HEK293T (cell line): ENCODE measurements at regions not wholly inside any gene's neighbourhood (a gene's known extent, or its start where the extent isn't known, plus 50 kb on each side); places are given as distances from the start of the nearest gene placed in this dataset.

Experiments
- CTCF ChIA-PET: fragments of 350-600 bp; formaldehyde crosslinking; extraction: SDS; loops from one replicate; lab custom pipeline; 2021; ENCODE audit warnings: antibody characterized with exemption, inconsistent platforms; lab: Yijun Ruan, JAX
- POLR2A ChIA-PET: fragments of 350-600 bp; formaldehyde crosslinking; extraction: SDS; loops from one replicate; lab custom pipeline; 2020; ENCODE audit warnings: antibody characterized with exemption, inconsistent platforms; lab: Yijun Ruan, JAX
- DNase-seq: peaks from one replicate; pipeline ENCODE4 v3.0.0; 2012; ENCODE audit warnings: mixed read lengths; ENCODE audit errors: extremely low spot score
- ARNT ChIP-seq: fragments of 450-650 bp; IDR thresholded peaks from 2 replicates; pipeline ENCODE4 v1.6.1; 2017; ENCODE audit warnings: mild to moderate bottlenecking
- BHLHE40 ChIP-seq: fragments of 450-650 bp; IDR thresholded peaks from 2 replicates; pipeline ENCODE4 v1.6.1; 2016; ENCODE audit warnings: mild to moderate bottlenecking, moderate library complexity, borderline replicate concordance
- CTBP1 ChIP-seq: fragments of 450-650 bp; IDR thresholded peaks from 2 replicates; pipeline ENCODE4 v1.6.1; 2016; ENCODE audit warnings: borderline replicate concordance
- ELF4 ChIP-seq: fragments of 450-650 bp; IDR thresholded peaks from 2 replicates; pipeline ENCODE4 v1.6.1; 2017; ENCODE audit warnings: antibody characterized with exemption
- FOXA1 ChIP-seq: fragments of 450-650 bp; IDR thresholded peaks from 2 replicates; pipeline ENCODE4 v1.6.1; 2016; ENCODE audit warnings: mild to moderate bottlenecking
- FOXK2 ChIP-seq: fragments of 450-650 bp; IDR thresholded peaks from 2 replicates; pipeline ENCODE4 v1.6.1; 2016; ENCODE audit warnings: mild to moderate bottlenecking
- FOXM1 ChIP-seq: fragments of 450-650 bp; IDR thresholded peaks from 2 replicates; pipeline ENCODE4 v1.6.1; 2017; ENCODE audit warnings: mild to moderate bottlenecking, borderline replicate concordance
- HDGF ChIP-seq: fragments of 450-650 bp; IDR thresholded peaks from 2 replicates; pipeline ENCODE4 v1.6.1; 2017; ENCODE audit warnings: antibody characterized with exemption, borderline replicate concordance
- L3MBTL2 ChIP-seq: fragments of 450-650 bp; conservative IDR thresholded peaks from 2 replicates; pipeline ENCODE4 v1.6.1; 2016; ENCODE audit warnings: mild to moderate bottlenecking
- LEF1 ChIP-seq: fragments of 450-650 bp; IDR thresholded peaks from 2 replicates; pipeline ENCODE4 v1.6.1; 2017; ENCODE audit warnings: mild to moderate bottlenecking, borderline replicate concordance
- NFRKB ChIP-seq: fragments of 450-650 bp; IDR thresholded peaks from 2 replicates; pipeline ENCODE4 v1.6.1; 2016; ENCODE audit warnings: mild to moderate bottlenecking, moderate library complexity
- SP1 ChIP-seq: fragments of 450-650 bp; IDR thresholded peaks from 2 replicates; pipeline ENCODE4 v1.6.1; 2017
- SUZ12 ChIP-seq: fragments of 450-650 bp; IDR thresholded peaks from 2 replicates; pipeline ENCODE4 v1.6.1; 2016; ENCODE audit warnings: mild to moderate bottlenecking
- TARDBP ChIP-seq: fragments of 450-650 bp; IDR thresholded peaks from 2 replicates; pipeline ENCODE4 v1.6.1; 2016
- ZNF384 ChIP-seq: fragments of 450-650 bp; IDR thresholded peaks from 2 replicates; pipeline ENCODE4 v1.6.1; 2016
- TF ChIP-seq, protein P1 (sequence below): fragments of 450-650 bp; IDR thresholded peaks from 2 replicates; pipeline ENCODE4 v1.6.1; 2016

DNA sequence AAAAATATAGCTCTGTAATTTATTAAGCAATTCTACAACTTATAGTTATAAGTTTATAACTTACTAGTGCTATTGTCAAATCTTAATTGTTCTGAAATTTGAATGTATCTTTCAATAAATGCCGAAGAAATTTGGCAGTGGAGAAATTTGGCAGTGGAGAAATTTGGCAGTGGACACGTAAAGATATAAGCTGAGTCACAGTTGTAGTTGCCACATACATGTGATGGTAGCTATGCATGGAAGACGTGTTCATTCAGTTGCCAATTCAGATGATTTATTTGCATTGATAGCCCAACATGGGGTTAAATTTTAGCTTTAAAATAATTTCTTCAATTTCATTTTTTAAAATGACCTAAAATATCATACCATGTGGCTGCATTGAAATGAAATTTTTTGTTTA lies 127.8 kb upstream of the NR4A3 start:
- no peak for TF ChIP-seq SP1
- no peak for TF ChIP-seq CTBP1
- TF ChIP-seq ARNT, result no peak
- no peak for TF ChIP-seq FOXA1
- no peak for TF ChIP-seq ELF4
- TF ChIP-seq LEF1, result no peak
- TF ChIP-seq NFRKB, result no peak
- no peak for TF ChIP-seq FOXK2
- no peak for DNase-seq
- POLR2A ChIA-PET, result no interaction called here
- CTCF ChIA-PET, result no interaction called here

DNA sequence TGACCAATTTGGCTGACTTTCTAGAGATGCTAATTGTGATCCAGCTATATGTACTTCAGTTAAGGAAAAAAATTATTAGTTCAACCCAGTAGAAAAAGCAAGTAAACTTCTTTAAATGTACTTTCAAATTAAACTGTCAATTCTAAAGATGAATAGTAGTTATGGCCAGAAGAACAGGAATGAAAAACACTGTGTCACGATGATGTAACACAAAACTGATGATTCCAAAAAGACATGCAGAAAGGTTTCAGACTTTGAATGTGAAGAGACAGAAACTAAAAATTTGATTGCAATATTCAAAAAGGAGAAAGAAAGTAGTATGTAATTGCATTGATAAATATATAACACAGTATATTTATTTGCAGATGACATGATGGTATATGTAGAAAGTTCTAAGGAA lies 127.3 kb upstream of the NR4A3 start:
- TF ChIP-seq SP1, result no peak
- no peak for TF ChIP-seq CTBP1
- no peak for TF ChIP-seq FOXA1
- no peak for TF ChIP-seq NFRKB
- no peak for TF ChIP-seq ARNT
- no peak for TF ChIP-seq TARDBP
- TF ChIP-seq L3MBTL2, result no peak
- ChIA-PET CTCF (no interaction called here), POLR2A (no interaction called here)
- DNase-seq, result no peak

DNA sequence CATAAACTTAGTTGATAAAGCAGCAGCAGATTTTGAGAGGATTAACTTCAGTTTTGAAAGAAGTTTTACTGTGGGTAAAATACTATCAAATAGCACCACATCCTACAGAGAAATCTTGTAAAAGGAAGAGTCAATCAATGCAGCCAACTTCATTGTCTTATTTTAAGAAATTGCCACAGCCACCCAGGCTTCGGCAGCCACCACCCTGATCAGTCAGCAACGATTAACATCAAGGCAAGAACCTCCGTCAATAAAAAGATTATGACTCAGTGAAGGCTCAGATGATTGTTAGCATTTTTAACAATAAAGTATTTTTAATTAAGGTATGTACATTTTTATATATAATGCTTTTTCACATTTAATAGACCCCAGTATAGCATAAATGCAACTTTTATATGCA lies 122.3 kb upstream of the NR4A3 start:
- no peak for DNase-seq
- CTCF ChIA-PET, result no interaction called here
- POLR2A ChIA-PET, result no interaction called here
- TF ChIP-seq FOXK2 (no peak), ZNF384 (no peak), CTBP1 (no peak), BHLHE40 (no peak), LEF1 (no peak), L3MBTL2 (no peak), FOXM1 (no peak), NFRKB (no peak), SUZ12 (no peak), TARDBP (no peak), HDGF (no peak)

DNA sequence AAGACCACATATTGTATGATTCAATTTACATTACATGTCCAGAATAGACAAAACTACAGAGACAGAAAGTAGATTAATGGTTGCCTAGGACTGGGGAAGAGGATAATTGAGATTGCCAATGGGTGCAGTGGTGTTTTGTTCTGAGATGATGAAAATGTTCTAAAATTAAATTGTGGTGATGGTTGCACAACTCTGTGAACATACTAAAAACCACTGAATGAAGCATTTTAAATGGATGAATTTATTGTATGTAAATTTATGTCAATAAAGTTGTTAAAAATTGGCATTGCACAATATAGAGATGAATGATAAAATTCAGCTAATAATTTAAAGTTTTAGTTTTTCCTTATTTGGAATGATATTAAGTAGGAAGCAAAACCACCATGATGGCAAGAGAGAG lies 109.5 kb upstream of the NR4A3 start:
- no peak for DNase-seq
- POLR2A ChIA-PET, result no interaction called here
- no peak for TF ChIP-seq HDGF
- TF ChIP-seq NFRKB, result no peak
- CTCF ChIA-PET, result no interaction called here

DNA sequence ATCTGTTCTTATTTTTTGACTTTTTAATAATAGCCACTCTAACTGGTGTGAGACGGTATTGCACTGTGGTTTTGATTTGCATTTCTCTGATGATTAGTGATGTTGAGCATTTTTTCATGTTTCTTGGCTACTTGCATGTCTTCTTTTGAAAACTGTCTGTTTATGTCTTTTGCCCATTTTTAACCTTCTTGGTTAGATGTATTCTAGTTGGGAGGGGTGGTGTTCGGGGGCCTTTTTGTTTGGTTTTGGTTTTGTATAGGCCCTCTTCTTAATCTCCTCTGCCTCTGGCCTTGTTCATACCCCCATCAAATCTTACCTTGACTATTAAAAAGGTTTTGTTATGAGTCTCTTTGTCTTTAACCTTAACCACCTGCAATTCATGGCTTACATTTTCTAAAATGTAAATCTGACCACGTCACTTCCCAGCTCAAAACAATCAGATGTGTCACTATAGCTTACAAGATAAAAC lies 107.8 kb upstream of the NR4A3 start:
- DNase-seq, result no peak
- TF ChIP-seq FOXA1, result no peak
- no peak for TF ChIP-seq NFRKB
- TF ChIP-seq CTBP1, result no peak
- TF ChIP-seq BHLHE40, result no peak
- TF ChIP-seq LEF1, result no peak
- no peak for TF ChIP-seq FOXM1
- TF ChIP-seq L3MBTL2, result no peak
- TF ChIP-seq SUZ12, result no peak
- TF ChIP-seq, protein P1, sequence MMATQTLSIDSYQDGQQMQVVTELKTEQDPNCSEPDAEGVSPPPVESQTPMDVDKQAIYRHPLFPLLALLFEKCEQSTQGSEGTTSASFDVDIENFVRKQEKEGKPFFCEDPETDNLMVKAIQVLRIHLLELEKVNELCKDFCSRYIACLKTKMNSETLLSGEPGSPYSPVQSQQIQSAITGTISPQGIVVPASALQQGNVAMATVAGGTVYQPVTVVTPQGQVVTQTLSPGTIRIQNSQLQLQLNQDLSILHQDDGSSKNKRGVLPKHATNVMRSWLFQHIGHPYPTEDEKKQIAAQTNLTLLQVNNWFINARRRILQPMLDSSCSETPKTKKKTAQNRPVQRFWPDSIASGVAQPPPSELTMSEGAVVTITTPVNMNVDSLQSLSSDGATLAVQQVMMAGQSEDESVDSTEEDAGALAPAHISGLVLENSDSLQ, result no peak
- no peak for TF ChIP-seq ZNF384
- no peak for TF ChIP-seq SP1
- TF ChIP-seq ARNT, result no peak
- TF ChIP-seq FOXK2, result no peak
- TF ChIP-seq HDGF, result no peak
- CTCF ChIA-PET, result no interaction called here
- POLR2A ChIA-PET, result no interaction called here

DNA sequence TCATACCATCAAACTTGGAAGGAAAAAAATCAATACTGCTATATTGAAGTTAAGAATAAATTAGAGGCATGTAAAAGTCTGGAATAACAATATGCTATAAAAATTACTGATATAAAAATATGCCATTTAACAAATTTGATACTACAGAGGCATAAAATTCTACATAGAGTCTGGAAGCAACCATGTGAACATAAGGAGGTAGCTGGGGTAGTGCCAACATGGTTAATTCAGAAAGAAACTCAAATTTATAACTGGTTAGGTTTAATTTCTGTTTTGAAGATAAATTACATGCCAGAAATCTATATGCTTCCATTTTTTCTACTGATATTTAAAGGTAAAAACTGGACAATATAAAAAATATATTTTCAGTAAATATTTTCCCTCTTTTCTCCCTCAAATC lies 103.1 kb upstream of the NR4A3 start:
- TF ChIP-seq ARNT (no peak), NFRKB (no peak), L3MBTL2 (no peak), TARDBP (no peak), CTBP1 (no peak), FOXM1 (no peak), FOXK2 (no peak), SP1 (no peak), FOXA1 (no peak), LEF1 (no peak), SUZ12 (no peak), BHLHE40 (no peak), HDGF (no peak), ELF4 (no peak), ZNF384 (no peak)
- TF ChIP-seq, protein P1, result no peak
- CTCF ChIA-PET, result no interaction called here
- DNase-seq, result no peak
- POLR2A ChIA-PET, result no interaction called here

DNA sequence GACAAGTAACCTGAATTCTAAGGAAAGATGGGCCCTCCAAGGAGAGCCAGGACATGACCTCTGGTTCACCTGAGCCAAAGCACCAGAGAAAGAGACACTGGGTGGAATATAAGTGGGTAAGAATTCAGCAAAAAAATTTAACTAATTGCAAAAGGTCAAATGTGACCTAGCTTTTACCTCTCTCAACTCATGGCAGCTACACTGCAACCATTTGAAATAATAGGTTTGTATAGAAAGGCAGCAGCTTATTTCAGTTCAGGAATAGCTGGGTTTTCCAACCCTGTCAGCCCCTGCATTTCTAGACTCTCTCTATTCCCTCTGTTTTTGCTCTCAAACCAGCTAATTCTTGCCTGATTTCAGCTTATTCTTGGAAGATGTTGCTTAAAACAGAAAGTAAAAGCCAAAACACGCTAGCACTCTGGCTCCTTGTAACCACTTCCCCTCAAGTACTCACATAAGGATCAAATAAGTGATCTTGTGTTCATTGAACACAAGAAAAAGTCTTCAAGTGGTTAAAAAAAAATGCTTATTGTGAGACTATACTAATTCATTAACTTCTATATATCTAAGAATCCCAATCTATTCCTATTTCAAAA lies 101.1 kb upstream of the NR4A3 start:
- ChIA-PET CTCF (no interaction called here), POLR2A (no interaction called here)
- TF ChIP-seq, protein P1, result no peak
- TF ChIP-seq TARDBP, result no peak
- TF ChIP-seq LEF1, result no peak
- TF ChIP-seq ZNF384, result no peak
- TF ChIP-seq SUZ12, result no peak
- no peak for TF ChIP-seq ELF4
- no peak for TF ChIP-seq FOXM1
- DNase-seq, result no peak
